Heart right ventricle (tissue), 16 donors: ENCODE measurements at regions not wholly inside any gene's neighbourhood (a gene's known extent, or its start where the extent isn't known, plus 50 kb on each side); places are given as distances from the start of the nearest gene placed in this dataset.
"Not testable (repeated sequence)": the region's sequence is repeated elsewhere in the genome, so short reads cannot be mapped to it uniquely, and the experiment has no call there.

Experiments used
- ATAC-seq, 8 donors: fragments of 200-7000 bp; cut with Tn5 transposase; one replicate each; pipeline ENCODE4 v1.9.1; 2020; ENCODE audit warnings: mild to moderate bottlenecking in 8 of 8, moderate library complexity in 8 of 8, moderate number of reproducible peaks in 1 of 8
- DNase-seq, 2 donors: peaks; one replicate each; pipeline ENCODE4 v3.0.0-alpha.2; 2020
- H3K27ac ChIP-seq, 10 donors: fragments of 200-600 bp; sonication (generic) in 2 of 10; one replicate each; pipeline versions ENCODE4 v1.5.0 to v1.8.0; 2020 to 2022; ENCODE audit warnings: mild to moderate bottlenecking in 3 of 10
- H3K27me3 ChIP-seq, 7 donors: fragments of 200-600 bp; one replicate each; pipeline ENCODE4 v1.8.0; 2021 to 2022; ENCODE audit warnings: mild to moderate bottlenecking in 2 of 7
- H3K36me3 ChIP-seq, 9 donors: fragments of 200-600 bp; sonication (generic) in 1 of 9; one replicate each; pipeline versions ENCODE4 v1.5.0 to v1.8.0; 2020 to 2022; ENCODE audit warnings: mild to moderate bottlenecking in 2 of 9
- H3K4me1 ChIP-seq, 9 donors: fragments of 200-600 bp; sonication (generic) in 1 of 9; one replicate each; pipeline versions ENCODE4 v1.5.0 to v1.8.0; 2020 to 2022; ENCODE audit warnings: mild to moderate bottlenecking in 4 of 9
- H3K4me3 ChIP-seq, 10 donors: fragments of 200-600 bp; sonication (generic) in 2 of 10; one replicate each; pipeline versions ENCODE4 v1.5.0 to v1.8.0; 2020 to 2022; ENCODE audit warnings: mild to moderate bottlenecking in 7 of 10, moderate library complexity in 2 of 10
- H3K9me3 ChIP-seq, 11 donors: fragments of 200-600 bp in 10 of 11; sonication (generic) in 2 of 11; one replicate each; pipeline versions ENCODE4 v1.5.0 to v1.8.0; 2013 to 2022; ENCODE audit warnings: mild to moderate bottlenecking in 2 of 11, control low read depth in 1 of 11, moderate library complexity in 1 of 11
- CTCF ChIP-seq, 9 donors: fragments of 200-600 bp; sonication (generic) in 2 of 9; IDR thresholded peaks; one replicate each; pipeline versions ENCODE4 v1.5.0 to v1.8.0; 2021 to 2022; ENCODE audit warnings: antibody characterized with exemption in 9 of 9, mild to moderate bottlenecking in 5 of 9, moderate library complexity in 1 of 9
- WGBS, 2 donors: extraction: QIAGEN DNeasy Blood & Tissue Kit; methylation state at CpG; one replicate each; pipeline ENCODE4 v1.1.7; 2013; ENCODE audit warnings: inconsistent platforms in 1 of 2; 5-methylcytosine and 5-hydroxymethylcytosine counted together
- intact Hi-C, 10 donors: fragments of 100-400 bp; cut with DNase I; formaldehyde crosslinking; loops; one replicate each; pipeline versions ENCODE4 v1.11.1 to v1.14.2; 2022
- donor health status: Arrhythmogenic right ventricular cardiomyopathy.
- donor health status: ischemic (EF 13 %, LVEDD 7.1; RV severe dilation, severe dysfunction).
- donor health status: healthy with polysubstance abuse.
- donor health status: DM: no; HTN: yes; CAD: no.
- donor health status: DM: no; HTN: no; CAD: no.
- donor health status: ischemic (EF 25% LVEDD 6.9; RV normal size, moderate dysfunction).
- donor health status: ischemic (EF 25% LVEDD 5.7; RV mildly dilated, moderate dysfunction).
- donor health status: healthy.
- donor health status: DM: yes; HTN: yes; CAD: no.
- donor health status: Ischemic cardiomyopathy.
- donor health status: ischemic (EF 35%, LVEDD 5.7; RV mildly dilated, moderate dysfunction).
- donor health status: nonischemic (EF 11% LVEDD 7.7; RV severe dilation, severe dysfunction).
- donor health status: DM: yes; HTN: yes; CAD: no.
- donor health status: PGD.
- donor health status: ischemic (EF 29% LVEDD 5.4; RV normal size, mild dysfunction).
- donor health status: nonischemic (EF 23%, LVEDD 6.1; RV moderate dilation, normal function).

- TF ChIP-seq CTCF (IDR thresholded peaks at IDR 0.05): no peak
- WGBS, 2 donors: 60 to 75% methylated on average over 3 of the region's 3 CpGs
- Histone ChIP-seq H3K27ac (no peak overlapping the region), H3K9me3 (peaks cover 0 to 4% (median 0%) of the 10 kb centered on the region in 11 donors), H3K4me1 (peaks cover 0 to 11% (median 0%) of the 10 kb centered on the region in 9 donors), H3K4me3 (no peak overlapping the region), H3K27me3 (no peaks in the 10 kb centered on the region), H3K36me3 (no peaks in the 10 kb centered on the region)
- no peak for DNase-seq
- intact Hi-C loops: no loop called here
- no peak for ATAC-seq
Observed at GRCh38 chr21:25489673-25490072, 117.6 kb downstream of the MRPL39 start.

- H3K4me3 ChIP-seq: no peak overlapping the region
- no peaks in the 10 kb centered on the region for H3K27me3 ChIP-seq
- intact Hi-C loops: no loop called here
- no peak for DNase-seq
- WGBS, 2 donors: 83% methylated on average over 3 of the region's 3 CpGs
- peaks cover 0 to 28% (median 7%) of the 10 kb centered on the region in 11 donors for H3K9me3 ChIP-seq
- H3K27ac ChIP-seq: no peak overlapping the region
- peaks cover 0 to 11% (median 0%) of the 10 kb centered on the region in 9 donors for H3K4me1 ChIP-seq
- no peak for ATAC-seq
- H3K36me3 ChIP-seq: no peaks in the 10 kb centered on the region
- no peak for TF ChIP-seq CTCF (IDR thresholded peaks at IDR 0.05)
Observed at GRCh38 chr21:25487046-25487594, 120.2 kb downstream of the MRPL39 start.

- 73 to 80% methylated on average over 2 of the region's 2 CpGs for WGBS, 2 donors
Observed at GRCh38 chr21:25485914-25486313, 121.4 kb downstream of the MRPL39 start.

GRCh38 chr21:25467896-25468295 lies 139.4 kb downstream of the MRPL39 start:
- Histone ChIP-seq H3K4me1 (no peaks in the 10 kb centered on the region), H3K9me3 (peaks cover 0 to 5% (median 0%) of the 10 kb centered on the region in 11 donors), H3K27ac (no peak overlapping the region), H3K27me3 (no peaks in the 10 kb centered on the region), H3K4me3 (no peak overlapping the region), H3K36me3 (no peaks in the 10 kb centered on the region)
- no peak for TF ChIP-seq CTCF (IDR thresholded peaks at IDR 0.05)
- ATAC-seq (no peak), DNase-seq (no peak)
- intact Hi-C loops: no loop called here

More at GRCh38 chr21:25485914-25486313, 121.4 kb downstream of the MRPL39 start:
- no peaks in the 10 kb centered on the region for H3K27me3 ChIP-seq
- H3K36me3 ChIP-seq: no peaks in the 10 kb centered on the region
- H3K9me3 ChIP-seq: peaks cover 0 to 41% (median 17%) of the 10 kb centered on the region in 11 donors
- TF ChIP-seq CTCF (IDR thresholded peaks at IDR 0.05): no peak
- intact Hi-C loops: no loop called here
- ATAC-seq (no peak), DNase-seq (no peak)
- H3K4me3 ChIP-seq: no peak overlapping the region
- H3K27ac ChIP-seq: no peak overlapping the region
- peaks cover 0 to 11% (median 0%) of the 10 kb centered on the region in 9 donors for H3K4me1 ChIP-seq

GRCh38 chr21:25467071-25467470 lies 140.2 kb downstream of the MRPL39 start:
- H3K27me3 ChIP-seq, intact Hi-C loops: not testable (repeated sequence)
- WGBS, 2 donors: 77 to 88% methylated on average over 5 of the region's 5 CpGs

More at GRCh38 chr21:25467071-25467470, 140.2 kb downstream of the MRPL39 start:
- H3K4me3 ChIP-seq, DNase-seq, H3K36me3 ChIP-seq, ATAC-seq, H3K4me1 ChIP-seq, H3K9me3 ChIP-seq, H3K27ac ChIP-seq: not testable (repeated sequence)
